Spleen (tissue), 11 donors: ENCODE measurements at regions not wholly inside any gene's neighbourhood (a gene's known extent, or its start where the extent isn't known, plus 50 kb on each side); places are given as distances from the start of the nearest gene placed in this dataset.

Experiments
- DNase-seq: peaks from one replicate; pipeline ENCODE4 v3.0.0-alpha.2; 2020
- H3K27ac ChIP-seq, 8 donors: fragments of 200-600 bp; sonication (generic) in 7 of 8; 1 replicate in 4 of 8; 2 replicates in 4 of 8; pipeline versions ENCODE4 v1.5.0 to v1.8.0; 2016 to 2021; ENCODE audit warnings: inconsistent platforms in 4 of 8, mild to moderate bottlenecking in 4 of 8, moderate library complexity in 1 of 8
- H3K27me3 ChIP-seq, 7 donors: fragments of 200-600 bp; sonication (generic) in 6 of 7; replicated peaks in 1 of 7; 1 replicate in 4 of 7; 2 replicates in 3 of 7; pipeline versions ENCODE4 v1.5.0 to v1.8.0; 2016 to 2021; ENCODE audit warnings: inconsistent platforms in 3 of 7, mild to moderate bottlenecking in 1 of 7
- H3K36me3 ChIP-seq, 6 donors: fragments of 200-600 bp; sonication (generic) in 5 of 6; 1 replicate in 4 of 6; 2 replicates in 2 of 6; pipeline versions ENCODE4 v1.5.0 to v1.8.0; 2016 to 2021; ENCODE audit warnings: inconsistent platforms in 2 of 6
- H3K4me1 ChIP-seq, 6 donors: fragments of 200-600 bp; sonication (generic) in 5 of 6; 1 replicate in 3 of 6; 2 replicates in 3 of 6; pipeline versions ENCODE4 v1.5.0 to v1.8.0; 2016 to 2021; ENCODE audit warnings: inconsistent platforms in 3 of 6
- H3K4me3 ChIP-seq, 8 donors: fragments of 200-600 bp; sonication (generic) in 7 of 8; 1 replicate in 4 of 8; 2 replicates in 4 of 8; pipeline versions ENCODE4 v1.5.0 to v1.8.0; 2016 to 2021; ENCODE audit warnings: inconsistent platforms in 4 of 8, mild to moderate bottlenecking in 4 of 8, moderate library complexity in 2 of 8
- H3K9me3 ChIP-seq, 8 donors: fragments of 200-600 bp; sonication (generic) in 7 of 8; 1 replicate in 4 of 8; 2 replicates in 4 of 8; pipeline versions ENCODE4 v1.5.0 to v1.8.0; 2016 to 2021; ENCODE audit warnings: inconsistent platforms in 4 of 8
- POLR2A ChIP-seq, 3 donors: fragments of 450-650 bp; IDR thresholded peaks; one replicate each; pipeline ENCODE4 v1.5.1; 2017; ENCODE audit warnings: antibody characterized with exemption in 3 of 3, mild to moderate bottlenecking in 1 of 3
- POLR2AphosphoS5 ChIP-seq, 3 donors: sonication (generic); formaldehyde crosslinking; IDR thresholded peaks; one replicate each; pipeline ENCODE4 v1.5.1; 2017; ENCODE audit warnings: antibody characterized with exemption in 3 of 3
- WGBS, 5 donors: extraction: QIAGEN DNeasy Blood & Tissue Kit in 3 of 5; methylation state at CpG; one replicate each; pipeline versions ENCODE4 v1.1.5 to v1.1.7; 2013 to 2018; 5-methylcytosine and 5-hydroxymethylcytosine counted together
- intact Hi-C: fragments of 100-400 bp; cut with DNase I; formaldehyde crosslinking; loops from one replicate; pipeline ENCODE4 v1.15.0; 2023; ENCODE audit warnings: low total_unique reads
- TF ChIP-seq, protein P1 (sequence below), 11 experiments: fragments of 200-600 bp in 7 of 11; fragments of 450-650 bp in 4 of 11; sonication (generic) in 4 of 11; IDR thresholded peaks in 8 of 11; conservative IDR thresholded peaks in 3 of 11; 1 replicate in 7 of 11; 2 replicates in 4 of 11; pipeline versions ENCODE4 v1.4.0 to v1.8.0; 2016 to 2021; ENCODE audit warnings: antibody characterized with exemption in 11 of 11, inconsistent platforms in 4 of 11, mild to moderate bottlenecking in 1 of 11
- donor health status: healthy with polysubstance abuse.
- donor health status: DM: no; HTN: no; CAD: no; lungs with moderate emphysema.
- donor health status: DM: no; HTN: no; CAD: no.
- donor health status: Bipolar disorder and iron deficiency.
- donor health status: healthy.
- donor health status: DM: no; HTN: no; CAD: no.
- donor health status: DM: yes; HTN: yes; CAD: no.

DNA sequence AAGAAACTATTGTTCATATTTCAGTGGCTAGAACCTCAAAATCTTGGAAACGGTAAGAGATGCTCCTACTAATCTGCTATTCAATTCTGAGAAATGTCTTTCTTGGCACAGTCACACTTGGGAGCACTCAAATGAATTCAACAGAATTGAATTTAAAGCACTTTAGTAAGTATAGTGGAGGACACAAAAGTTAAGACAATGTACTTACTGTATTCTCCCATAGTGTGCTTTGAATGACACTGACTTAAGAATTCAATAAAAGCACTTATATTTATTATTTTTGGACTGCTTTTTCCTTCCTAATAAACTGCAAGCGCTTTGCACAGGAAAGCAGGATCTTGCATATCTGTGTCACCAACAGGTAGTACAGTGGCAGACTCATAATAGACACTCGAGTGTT is 156.1 kb upstream of the RIMS1 start:
- Histone ChIP-seq H3K4me3 (no peak overlapping the region), H3K9me3 (peaks cover 0 to 3% (median 0%) of the 10 kb centered on the region in 8 donors), H3K4me1 (no peaks in the 10 kb centered on the region), H3K27ac (no peak overlapping the region), H3K27me3 (no peaks in the 10 kb centered on the region), H3K36me3 (no peaks in the 10 kb centered on the region)
- 79 to 90% (median 86%) methylated on average over 3 of the region's 3 CpGs for WGBS, 5 donors
- no peak for DNase-seq
- TF ChIP-seq POLR2A (IDR thresholded peaks at IDR 0.05) (no peak), POLR2AphosphoS5 (IDR thresholded peaks at IDR 0.05) (no peak)
- TF ChIP-seq, protein P1, sequence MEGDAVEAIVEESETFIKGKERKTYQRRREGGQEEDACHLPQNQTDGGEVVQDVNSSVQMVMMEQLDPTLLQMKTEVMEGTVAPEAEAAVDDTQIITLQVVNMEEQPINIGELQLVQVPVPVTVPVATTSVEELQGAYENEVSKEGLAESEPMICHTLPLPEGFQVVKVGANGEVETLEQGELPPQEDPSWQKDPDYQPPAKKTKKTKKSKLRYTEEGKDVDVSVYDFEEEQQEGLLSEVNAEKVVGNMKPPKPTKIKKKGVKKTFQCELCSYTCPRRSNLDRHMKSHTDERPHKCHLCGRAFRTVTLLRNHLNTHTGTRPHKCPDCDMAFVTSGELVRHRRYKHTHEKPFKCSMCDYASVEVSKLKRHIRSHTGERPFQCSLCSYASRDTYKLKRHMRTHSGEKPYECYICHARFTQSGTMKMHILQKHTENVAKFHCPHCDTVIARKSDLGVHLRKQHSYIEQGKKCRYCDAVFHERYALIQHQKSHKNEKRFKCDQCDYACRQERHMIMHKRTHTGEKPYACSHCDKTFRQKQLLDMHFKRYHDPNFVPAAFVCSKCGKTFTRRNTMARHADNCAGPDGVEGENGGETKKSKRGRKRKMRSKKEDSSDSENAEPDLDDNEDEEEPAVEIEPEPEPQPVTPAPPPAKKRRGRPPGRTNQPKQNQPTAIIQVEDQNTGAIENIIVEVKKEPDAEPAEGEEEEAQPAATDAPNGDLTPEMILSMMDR (IDR thresholded peaks at IDR 0.05 in 8 of 11, conservative IDR thresholded peaks at IDR 0.05 in 3 of 11) = no peak
- intact Hi-C loops = no loop called here

DNA sequence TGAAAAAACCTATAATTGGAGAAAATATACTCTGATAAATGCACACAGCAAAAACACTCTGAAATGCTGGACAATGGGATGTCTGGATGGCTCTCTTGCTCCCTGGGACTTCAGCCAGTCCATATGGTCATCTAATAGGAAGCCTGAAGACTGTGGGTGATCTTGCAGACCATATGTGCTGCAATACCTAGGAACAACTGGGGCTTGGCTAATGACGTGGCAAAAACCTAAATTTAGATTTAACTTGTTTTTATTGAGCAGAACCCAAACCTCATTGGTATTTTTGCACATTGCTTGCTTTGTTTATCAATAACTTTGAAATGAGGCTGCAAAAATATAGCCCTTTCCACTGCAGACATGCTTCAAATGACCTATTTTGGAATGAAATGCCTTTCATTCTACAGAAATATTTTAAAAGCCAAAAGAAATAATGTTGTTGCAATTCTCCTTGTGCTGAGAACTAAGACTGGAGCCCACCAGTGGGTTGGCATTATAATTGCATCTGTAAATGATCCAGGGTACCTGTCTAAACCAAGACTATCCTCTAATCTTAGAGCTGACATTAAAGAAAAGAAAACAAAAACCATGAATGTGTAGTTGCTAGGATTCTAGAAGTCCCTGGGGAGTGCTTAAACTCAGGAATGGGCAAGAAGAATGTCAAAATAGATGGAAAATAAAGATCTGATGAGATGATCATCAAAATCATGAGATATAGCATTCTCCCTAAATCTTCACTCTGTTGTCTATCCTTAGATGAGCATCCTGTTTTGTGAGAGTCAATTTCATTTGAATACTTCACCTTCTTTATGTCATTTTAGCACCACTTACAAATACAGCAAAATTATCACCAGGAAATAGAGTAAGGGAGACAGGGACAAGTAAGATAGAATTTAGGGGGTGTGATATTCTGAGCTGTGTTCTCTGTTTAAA is 152.1 kb upstream of the RIMS1 start:
- Histone ChIP-seq H3K27me3 (no peaks in the 10 kb centered on the region), H3K27ac (no peak overlapping the region), H3K36me3 (no peaks in the 10 kb centered on the region), H3K4me3 (no peak overlapping the region), H3K9me3 (no peaks in the 10 kb centered on the region), H3K4me1 (no peaks in the 10 kb centered on the region)
- 22 to 61% (median 50%) methylated on average over 1 of the region's 1 CpG for WGBS, 5 donors
- DNase-seq = no peak
- TF ChIP-seq POLR2A (IDR thresholded peaks at IDR 0.05) (no peak), POLR2AphosphoS5 (IDR thresholded peaks at IDR 0.05) (no peak)
- TF ChIP-seq, protein P1 (IDR thresholded peaks at IDR 0.05 in 8 of 11, conservative IDR thresholded peaks at IDR 0.05 in 3 of 11) = no peak
- intact Hi-C loops = no loop called here

DNA sequence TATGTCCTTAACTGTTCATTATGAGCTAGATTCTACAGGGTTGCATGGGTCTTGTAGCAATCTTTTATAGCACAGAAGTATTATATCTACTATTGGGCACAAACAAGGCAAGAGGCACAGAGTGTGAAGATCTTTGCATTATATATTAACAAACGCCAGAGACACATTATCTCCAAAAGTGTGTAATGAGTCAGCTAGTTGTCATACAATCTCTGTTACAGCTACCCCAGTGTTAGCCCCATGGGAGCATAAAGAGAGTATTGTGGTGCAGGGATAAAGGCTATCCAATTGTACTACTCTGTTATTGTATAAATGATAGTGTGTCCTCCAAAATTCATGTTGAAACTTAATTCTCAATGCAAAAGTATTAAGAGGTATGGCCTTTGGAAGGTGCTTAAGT is 148.4 kb upstream of the RIMS1 start:
- Histone ChIP-seq H3K27ac (no peak overlapping the region), H3K36me3 (no peaks in the 10 kb centered on the region), H3K9me3 (no peaks in the 10 kb centered on the region), H3K4me3 (no peak overlapping the region), H3K4me1 (no peaks in the 10 kb centered on the region), H3K27me3 (no peaks in the 10 kb centered on the region)
- WGBS, 5 donors = 74 to 92% (median 82%) methylated on average over 1 of the region's 1 CpG
- intact Hi-C loops = no loop called here
- TF ChIP-seq POLR2AphosphoS5 (IDR thresholded peaks at IDR 0.05) = no peak
- TF ChIP-seq, protein P1 (IDR thresholded peaks at IDR 0.05 in 8 of 11, conservative IDR thresholded peaks at IDR 0.05 in 3 of 11) = no peak
- no peak for TF ChIP-seq POLR2A (IDR thresholded peaks at IDR 0.05)
- DNase-seq = no peak

DNA sequence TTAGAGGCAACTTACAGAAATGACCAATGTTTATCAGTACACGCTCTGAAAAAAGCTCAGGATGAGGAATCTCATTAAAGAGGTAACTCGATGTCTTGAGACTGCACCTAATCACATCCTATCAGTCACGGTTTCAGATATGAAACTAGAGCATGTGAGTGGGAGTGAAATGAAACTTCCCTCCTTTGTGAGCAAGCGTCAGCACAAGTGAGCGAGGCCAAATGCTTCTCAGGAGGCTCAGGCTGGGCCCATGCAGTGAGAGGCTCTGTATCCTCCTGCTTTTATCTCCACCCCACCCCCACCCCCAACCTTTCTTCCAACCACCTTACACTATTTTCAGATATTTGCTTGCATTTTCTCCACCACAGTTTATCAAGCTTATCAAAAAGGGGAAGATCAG is 140.8 kb upstream of the RIMS1 start:
- H3K36me3 ChIP-seq = no peaks in the 10 kb centered on the region
- no peaks in the 10 kb centered on the region for H3K4me1 ChIP-seq
- H3K27ac ChIP-seq = no peak overlapping the region
- no peak for TF ChIP-seq POLR2AphosphoS5 (IDR thresholded peaks at IDR 0.05)
- TF ChIP-seq, protein P1 (IDR thresholded peaks at IDR 0.05 in 8 of 11, conservative IDR thresholded peaks at IDR 0.05 in 3 of 11) = no peak
- no peak for TF ChIP-seq POLR2A (IDR thresholded peaks at IDR 0.05)
- DNase-seq = no peak
- H3K9me3 ChIP-seq = no peaks in the 10 kb centered on the region
- H3K4me3 ChIP-seq = no peak overlapping the region
- H3K27me3 ChIP-seq = no peaks in the 10 kb centered on the region
- intact Hi-C loops = no loop called here
- 40 to 66% (median 55%) methylated on average over 5 of the region's 5 CpGs for WGBS, 5 donors
